Keratinocyte (primary cell): ENCODE measurements at regions not wholly inside any gene's neighbourhood (a gene's known extent, or its start where the extent isn't known, plus 50 kb on each side); places are given as distances from the start of the nearest gene placed in this dataset.
A peak's percentile ranks its signal among the peaks of the same experiment; 100 is the strongest.

Experiments
- DNase-seq: peaks from one replicate; pipeline ENCODE4 v3.0.0-alpha.2; 2011; ENCODE audit warnings: low read depth, missing footprints, low spot score
- FAIRE-seq: peaks from 2 replicates; lab custom pipeline; 2011; peaks lifted over from hg19 to GRCh38; lab: Jason Lieb, UNC
- H2AFZ ChIP-seq: 2 replicates; pipeline ENCODE4 v1.6.0; 2012; ENCODE audit warnings: low read length, control low read depth, inconsistent platforms; ENCODE audit not compliant: control insufficient read depth
- H3K27ac ChIP-seq: 2 replicates; pipeline ENCODE4 v1.5.1; 2011; ENCODE audit warnings: low read length; ENCODE audit not compliant: control insufficient read depth, insufficient read depth
- H3K27me3 ChIP-seq: 3 replicates; pipeline ENCODE4 v1.6.0; 2011; ENCODE audit warnings: low read length; ENCODE audit not compliant: control insufficient read depth, insufficient read depth; ENCODE audit errors: extremely low read depth
- H3K36me3 ChIP-seq, 2 experiments: 2 replicates in 1 of 2; 3 replicates in 1 of 2; pipeline ENCODE4 v1.5.1; 2011; ENCODE audit warnings: low read length in 2 of 2, mild to moderate bottlenecking in 1 of 2; ENCODE audit not compliant: control insufficient read depth in 2 of 2, insufficient read depth in 2 of 2; ENCODE audit errors: extremely low read depth in 1 of 2
- H3K4me1 ChIP-seq: 3 replicates; pipeline ENCODE4 v1.5.1; 2011; ENCODE audit warnings: low read length; ENCODE audit not compliant: control insufficient read depth, insufficient read depth; ENCODE audit errors: extremely low read depth
- H3K4me2 ChIP-seq: 3 replicates; pipeline ENCODE4 v1.6.0; 2011; ENCODE audit warnings: low read depth, low read length; ENCODE audit not compliant: control insufficient read depth, insufficient read depth; ENCODE audit errors: extremely low read depth
- H3K4me3 ChIP-seq, 3 experiments: fragments of 200-600 bp in 1 of 3; sonication (generic) in 1 of 3; 2 replicates in 2 of 3; 3 replicates in 1 of 3; pipeline ENCODE4 v1.5.1; 2011 to 2016; ENCODE audit warnings: low read length in 3 of 3, mild to moderate bottlenecking in 3 of 3, control low read depth in 2 of 3, inconsistent platforms in 1 of 3, low read depth in 1 of 3, mixed read lengths in 1 of 3, mixed run types in 1 of 3, moderate library complexity in 1 of 3; ENCODE audit not compliant: control insufficient read depth in 2 of 3, insufficient read depth in 2 of 3; ENCODE audit errors: extremely low read depth in 1 of 3
- H3K79me2 ChIP-seq: 2 replicates; pipeline ENCODE4 v1.6.0; 2012; ENCODE audit warnings: low read length; ENCODE audit not compliant: control insufficient read depth, insufficient read depth
- H3K9ac ChIP-seq: 3 replicates; pipeline ENCODE4 v1.6.0; 2011; ENCODE audit warnings: low read length; ENCODE audit not compliant: control insufficient read depth, insufficient read depth; ENCODE audit errors: extremely low read depth
- H3K9me1 ChIP-seq: 3 replicates; pipeline ENCODE4 v1.6.0; 2011; ENCODE audit warnings: low read length; ENCODE audit not compliant: control insufficient read depth, insufficient read depth; ENCODE audit errors: extremely low read depth
- H3K9me3 ChIP-seq: 2 replicates; pipeline ENCODE4 v1.5.1; 2012; ENCODE audit warnings: low read depth, low read length; ENCODE audit not compliant: control insufficient read depth
- H4K20me1 ChIP-seq: 3 replicates; pipeline ENCODE4 v1.6.0; 2011; ENCODE audit warnings: low read length; ENCODE audit not compliant: control insufficient read depth, insufficient read depth; ENCODE audit errors: extremely low read depth
- EZH2 ChIP-seq: IDR thresholded peaks from one replicate; pipeline ENCODE4 v1.6.1; 2012; ENCODE audit warnings: inconsistent platforms, mild to moderate bottlenecking, low read length, moderate library complexity
- dilution Hi-C: fragments of 300-500 bp; cut with MboI; formaldehyde crosslinking; loops from one replicate; pipeline ENCODE4 v1.7.0; 2020; ENCODE audit warnings: low sequenced_read_pairs; ENCODE audit not compliant: extremely low pct_ligation_motif_present
- TF ChIP-seq, protein P1 (sequence below), 3 experiments: IDR thresholded peaks in 1 of 3; conservative IDR thresholded peaks in 1 of 3; optimal IDR thresholded peaks in 1 of 3; 2 replicates in 2 of 3; 3 replicates in 1 of 3; pipeline versions ENCODE3 to v1.5.1; 2011; ENCODE audit warnings: low read length in 3 of 3, mild to moderate bottlenecking in 3 of 3, moderate library complexity in 2 of 3, control low read depth in 1 of 3, inconsistent platforms in 1 of 3; ENCODE audit not compliant: insufficient read depth in 2 of 3; ENCODE audit errors: extremely low read depth in 1 of 3

DNA sequence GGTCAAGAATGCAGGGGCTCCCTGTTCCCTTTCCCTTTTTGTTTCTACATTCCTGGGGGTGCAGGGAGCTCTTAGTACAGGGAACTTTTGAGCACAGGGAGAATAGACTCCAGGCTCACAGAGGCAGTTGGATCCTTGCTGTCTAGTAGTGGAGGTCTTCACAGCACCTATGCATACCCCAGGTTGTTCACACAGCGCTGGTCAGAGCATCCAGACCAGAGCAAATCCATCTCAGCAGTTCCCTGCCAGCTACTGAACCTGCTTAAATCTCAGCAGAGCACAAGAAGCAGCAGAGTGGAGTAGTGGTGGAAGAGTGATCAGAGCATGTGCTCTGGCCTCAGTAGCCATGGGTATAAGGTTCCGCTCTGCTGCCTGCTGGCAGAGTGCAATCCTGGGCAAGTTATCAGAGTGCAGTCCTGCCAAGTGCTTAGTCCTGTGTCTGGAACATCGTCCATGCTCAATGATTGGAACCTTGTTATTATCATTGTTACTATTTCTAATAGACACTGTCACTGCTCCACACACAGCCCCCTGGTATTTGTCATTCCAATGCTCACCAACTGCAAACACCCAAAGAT is 220.4 kb downstream of the CBLN1 start:
- dilution Hi-C loops: no loop called here
- H3K9me1 ChIP-seq: no peaks in the 10 kb centered on the region

DNA sequence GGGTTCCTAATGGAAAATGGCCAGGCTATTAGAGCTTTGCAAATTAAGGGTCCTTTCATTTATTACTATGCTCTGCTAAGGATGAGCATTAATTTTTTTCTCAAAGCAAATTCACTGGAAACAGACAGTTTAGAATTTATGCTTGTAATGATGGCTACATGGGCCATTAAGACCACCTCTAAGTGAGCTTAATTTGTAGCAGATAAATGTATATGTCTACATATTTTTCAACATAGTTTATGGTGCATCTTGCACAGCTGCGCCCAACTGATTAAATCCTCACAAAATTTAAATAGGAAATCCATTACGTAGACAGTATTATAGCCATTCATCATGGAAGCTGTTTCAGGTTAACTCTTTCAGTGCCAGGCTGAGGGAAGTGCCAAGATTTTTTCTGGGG is 220.9 kb downstream of the CBLN1 start:
- Histone ChIP-seq H3K4me2 (no peak overlapping the region), H3K27me3 (peaks cover 5% of the 10 kb centered on the region), H3K9me1 (no peaks in the 10 kb centered on the region), H3K27ac (no peak overlapping the region), H4K20me1 (no peaks in the 10 kb centered on the region), H3K9ac (no peak overlapping the region), H3K4me1 (no peaks in the 10 kb centered on the region), H3K9me3 (no peaks in the 10 kb centered on the region), H3K4me3 (no peak overlapping the region), H2AFZ (no peak overlapping the region), H3K36me3 (no peaks in the 10 kb centered on the region), H3K79me2 (no peaks in the 10 kb centered on the region)
- TF ChIP-seq, protein P1, sequence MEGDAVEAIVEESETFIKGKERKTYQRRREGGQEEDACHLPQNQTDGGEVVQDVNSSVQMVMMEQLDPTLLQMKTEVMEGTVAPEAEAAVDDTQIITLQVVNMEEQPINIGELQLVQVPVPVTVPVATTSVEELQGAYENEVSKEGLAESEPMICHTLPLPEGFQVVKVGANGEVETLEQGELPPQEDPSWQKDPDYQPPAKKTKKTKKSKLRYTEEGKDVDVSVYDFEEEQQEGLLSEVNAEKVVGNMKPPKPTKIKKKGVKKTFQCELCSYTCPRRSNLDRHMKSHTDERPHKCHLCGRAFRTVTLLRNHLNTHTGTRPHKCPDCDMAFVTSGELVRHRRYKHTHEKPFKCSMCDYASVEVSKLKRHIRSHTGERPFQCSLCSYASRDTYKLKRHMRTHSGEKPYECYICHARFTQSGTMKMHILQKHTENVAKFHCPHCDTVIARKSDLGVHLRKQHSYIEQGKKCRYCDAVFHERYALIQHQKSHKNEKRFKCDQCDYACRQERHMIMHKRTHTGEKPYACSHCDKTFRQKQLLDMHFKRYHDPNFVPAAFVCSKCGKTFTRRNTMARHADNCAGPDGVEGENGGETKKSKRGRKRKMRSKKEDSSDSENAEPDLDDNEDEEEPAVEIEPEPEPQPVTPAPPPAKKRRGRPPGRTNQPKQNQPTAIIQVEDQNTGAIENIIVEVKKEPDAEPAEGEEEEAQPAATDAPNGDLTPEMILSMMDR (optimal IDR thresholded peaks at IDR 0.05 in 1 of 3, IDR thresholded peaks at IDR 0.05 in 1 of 3, conservative IDR thresholded peaks at IDR 0.05 in 1 of 3; ENCODE audit: extremely low read depth in 1 of 3, insufficient read depth in 2 of 3, low read length in 3 of 3): no peak
- TF ChIP-seq EZH2: no peak
- FAIRE-seq (no peak), DNase-seq (no peak)
- dilution Hi-C loops: no loop called here

More for the DNA sequence above, 220.4 kb downstream of the CBLN1 start:
- Histone ChIP-seq H3K79me2 (no peaks in the 10 kb centered on the region), H3K27ac (no peak overlapping the region), H3K4me3 (no peak overlapping the region), H3K4me2 (no peak overlapping the region), H3K9me3 (no peaks in the 10 kb centered on the region), H3K27me3 (peaks cover 2% of the 10 kb centered on the region), H3K4me1 (no peaks in the 10 kb centered on the region), H4K20me1 (no peaks in the 10 kb centered on the region), H3K36me3 (no peaks in the 10 kb centered on the region), H3K9ac (no peak overlapping the region), H2AFZ (no peak overlapping the region)
- DNase-seq (no peak), FAIRE-seq (no peak)
- no peak for TF ChIP-seq EZH2

DNA sequence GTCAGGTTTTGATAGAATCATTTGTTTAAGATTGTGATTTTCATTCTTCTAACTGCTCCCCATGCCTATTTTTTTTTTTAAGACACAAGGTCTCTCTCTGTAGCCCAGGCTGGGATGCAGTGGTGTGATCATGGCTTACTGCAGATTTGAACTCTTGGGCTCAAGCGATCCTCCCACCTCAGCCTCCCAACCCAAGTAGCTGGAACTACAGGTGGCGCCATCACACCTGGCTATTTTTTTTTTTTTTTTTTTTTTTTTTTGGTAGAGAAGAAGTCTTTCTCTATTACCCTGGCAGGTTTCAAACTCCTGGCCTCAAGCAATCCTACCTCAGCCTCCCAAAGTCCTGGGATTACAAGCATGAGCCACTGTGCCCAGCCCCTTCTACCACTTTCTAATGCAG is 223.3 kb downstream of the CBLN1 start:
- no peak for DNase-seq
- peaks cover 9% of the 10 kb centered on the region for H3K27me3 ChIP-seq
- H3K9me3 ChIP-seq: no peaks in the 10 kb centered on the region

More for the DNA sequence above, 223.3 kb downstream of the CBLN1 start:
- TF ChIP-seq EZH2: no peak
- TF ChIP-seq, protein P1 (optimal IDR thresholded peaks at IDR 0.05 in 1 of 3, IDR thresholded peaks at IDR 0.05 in 1 of 3, conservative IDR thresholded peaks at IDR 0.05 in 1 of 3; ENCODE audit: extremely low read depth in 1 of 3, insufficient read depth in 2 of 3, low read length in 3 of 3): peak in 2 of 3 experiments; percentile 22 to 33
- no peaks in the 10 kb centered on the region for H3K9me1 ChIP-seq
- no peak overlapping the region for H3K9ac ChIP-seq
- dilution Hi-C loops: no loop called here
- no peaks in the 10 kb centered on the region for H3K4me1 ChIP-seq
- H3K27ac ChIP-seq: no peak overlapping the region
- H3K4me3 ChIP-seq: no peak overlapping the region
- H3K79me2 ChIP-seq: no peaks in the 10 kb centered on the region
- H2AFZ ChIP-seq: no peak overlapping the region
- no peaks in the 10 kb centered on the region for H3K36me3 ChIP-seq
- no peaks in the 10 kb centered on the region for H4K20me1 ChIP-seq
- no peak overlapping the region for H3K4me2 ChIP-seq
- FAIRE-seq: no peak
